GM12892 (cell line): ENCODE measurements at regions not wholly inside any gene's neighbourhood (a gene's known extent, or its start where the extent isn't known, plus 50 kb on each side); places are given as distances from the start of the nearest gene placed in this dataset.

Experiments used
- POLR2A ChIP-seq: IDR thresholded peaks from 2 replicates; pipeline ENCODE4 v1.6.1; 2011; ENCODE audit warnings: low read depth, low read length, control low read depth
- POLR2AphosphoS5 ChIP-seq: IDR thresholded peaks from 2 replicates; pipeline ENCODE4 v1.6.1; 2011; ENCODE audit warnings: low read depth, low read length, control low read depth

DNA sequence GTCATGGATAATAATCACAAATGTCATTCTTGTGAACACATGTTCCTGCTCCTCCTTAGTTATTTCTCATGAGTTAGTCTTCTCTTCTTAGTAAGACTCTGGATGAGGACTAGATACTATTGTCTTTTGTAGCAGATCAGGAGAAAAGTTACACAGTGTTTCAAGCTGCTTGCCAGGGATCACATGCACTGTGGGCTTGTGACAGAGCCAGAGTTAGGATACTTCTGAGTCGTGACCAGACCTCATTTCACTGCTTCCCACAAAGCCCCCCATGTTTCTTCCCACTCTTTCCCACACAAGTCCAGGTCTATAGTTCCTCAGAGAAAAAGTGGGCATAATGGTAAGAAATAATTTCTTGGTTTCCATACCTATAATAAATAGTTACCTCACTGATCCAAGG, 80.2 kb upstream of the LRATD1 start:
- TF ChIP-seq POLR2A (no peak), POLR2AphosphoS5 (no peak)
